Natural killer cell treated with Interleukin-12 subunit alpha and Interleukin-12 subunit beta and Interleukin-15 and Interleukin-18, amount 100 ng/mL, for 72 hours (primary cell): ENCODE measurements at regions not wholly inside any gene's neighbourhood (a gene's known extent, or its start where the extent isn't known, plus 50 kb on each side); places are given as distances from the start of the nearest gene placed in this dataset.

Experiments used
- ATAC-seq, 2 donors: fragments of 150-1000 bp; cut with Tn5 transposase in 1 of 2; sonication (Bioruptor Pico), chemical (Tn5 transposase) in 1 of 2; 2 replicates each; pipeline ENCODE4 v1.10.0; 2021
- DNase-seq: peaks from one replicate; pipeline ENCODE4 v3.0.0; 2022; ENCODE audit warnings: low spot score
- H3K27ac Mint-ChIP-seq, 2 donors: 1 replicate in 1 of 2; 2 replicates in 1 of 2; pipeline ENCODE4 v1.8.0; 2022; ENCODE audit warnings: mixed read lengths in 2 of 2, mild to moderate bottlenecking in 1 of 2, moderate library complexity in 1 of 2
- H3K27me3 Mint-ChIP-seq, 2 donors: 1 replicate in 1 of 2; 2 replicates in 1 of 2; pipeline ENCODE4 v1.8.0; 2022; ENCODE audit warnings: mixed read lengths in 2 of 2
- H3K36me3 Mint-ChIP-seq: one replicate; pipeline ENCODE4 v1.8.0; 2022; ENCODE audit warnings: mixed read lengths
- H3K4me1 Mint-ChIP-seq, 2 donors: 1 replicate in 1 of 2; 2 replicates in 1 of 2; pipeline ENCODE4 v1.8.0; 2022; ENCODE audit warnings: low read depth in 2 of 2, mixed read lengths in 2 of 2, mild to moderate bottlenecking in 1 of 2
- H3K4me3 Mint-ChIP-seq: one replicate; pipeline ENCODE4 v1.8.0; 2022; ENCODE audit warnings: mixed read lengths
- H3K9me3 Mint-ChIP-seq: 2 replicates; pipeline ENCODE4 v1.8.0; 2022; ENCODE audit warnings: mixed read lengths

- DNase-seq = no peak
- no peaks in the 10 kb centered on the region for H3K36me3 Mint-ChIP-seq
- H3K9me3 Mint-ChIP-seq = peaks cover 19% of the 10 kb centered on the region
- ATAC-seq = no peak
- no peaks in the 10 kb centered on the region for H3K27me3 Mint-ChIP-seq
- no peak overlapping the region for H3K4me3 Mint-ChIP-seq
- H3K27ac Mint-ChIP-seq = no peak overlapping the region
- no peaks in the 10 kb centered on the region for H3K4me1 Mint-ChIP-seq
Observed at GRCh38 chr10:108095932-108096925, 931.7 kb upstream of the SORCS1 start.

DNA sequence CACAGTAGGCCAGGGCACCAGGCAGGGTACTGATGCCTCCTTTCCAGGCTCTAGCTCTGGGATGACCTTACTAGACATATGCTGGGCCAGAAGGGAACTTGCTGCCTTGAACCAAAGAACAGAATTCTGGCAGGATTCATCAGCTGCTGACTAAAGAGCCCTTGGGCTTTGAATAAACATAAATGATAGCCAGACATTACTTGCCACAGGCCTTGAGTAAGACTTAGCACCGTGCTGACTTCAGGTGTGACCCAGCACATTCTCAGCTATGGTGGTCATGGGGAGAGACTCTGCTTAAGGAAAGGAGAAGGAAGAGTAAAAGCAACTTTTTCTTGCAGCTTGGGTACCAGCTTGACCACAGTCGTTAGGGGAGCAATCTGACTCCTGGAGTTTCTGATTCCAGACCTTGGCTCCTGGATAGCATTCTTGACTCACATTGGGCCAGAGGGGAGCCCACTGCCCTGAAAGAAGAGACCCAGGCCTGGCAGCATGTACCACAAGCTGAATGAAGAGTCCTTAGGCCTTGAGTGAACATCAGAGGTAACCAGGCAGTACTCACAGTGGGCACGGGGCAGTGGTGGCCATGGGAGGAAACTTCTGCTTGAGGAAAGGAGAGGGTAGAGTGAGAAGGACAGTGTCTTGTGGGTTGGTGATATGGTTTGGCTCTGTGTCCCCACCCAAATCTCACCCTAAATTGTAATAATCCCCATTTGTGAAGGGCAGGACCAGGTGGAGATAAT lies 926.1 kb upstream of the SORCS1 start:
- Mint-ChIP-seq H3K9me3 (peaks cover 11% of the 10 kb centered on the region), H3K36me3 (no peaks in the 10 kb centered on the region), H3K27ac (no peak overlapping the region), H3K4me3 (no peak overlapping the region), H3K4me1 (no peaks in the 10 kb centered on the region), H3K27me3 (no peaks in the 10 kb centered on the region)
- no peak for DNase-seq
- ATAC-seq = no peak

GRCh38 chr10:108086502-108086901 lies 922.0 kb upstream of the SORCS1 start:
- H3K27ac Mint-ChIP-seq = no peak overlapping the region
- peaks cover 4% of the 10 kb centered on the region for H3K9me3 Mint-ChIP-seq
- ATAC-seq (no peak), DNase-seq (no peak)
- no peak overlapping the region for H3K4me3 Mint-ChIP-seq
- no peaks in the 10 kb centered on the region for H3K4me1 Mint-ChIP-seq
- no peaks in the 10 kb centered on the region for H3K27me3 Mint-ChIP-seq
- no peaks in the 10 kb centered on the region for H3K36me3 Mint-ChIP-seq

DNA sequence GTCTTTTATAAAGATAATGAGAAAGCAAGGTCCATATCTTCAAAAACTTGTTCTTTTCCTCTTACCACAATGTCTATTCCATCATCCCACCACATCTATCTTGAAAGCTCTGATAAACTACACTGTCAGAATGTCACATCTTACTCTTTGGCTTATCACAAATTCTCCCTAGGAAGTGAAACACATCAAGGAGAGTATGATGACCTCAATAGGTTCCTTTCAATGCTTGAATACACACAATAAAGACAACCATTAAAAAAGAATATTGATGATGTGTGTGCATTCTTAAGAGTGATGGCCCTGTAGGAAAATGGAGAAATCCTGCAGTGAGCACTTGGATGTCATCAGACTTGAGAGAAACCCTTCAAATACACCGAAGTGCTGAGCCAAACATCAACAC lies 918.1 kb upstream of the SORCS1 start:
- no peaks in the 10 kb centered on the region for H3K27me3 Mint-ChIP-seq
- peaks cover 4% of the 10 kb centered on the region for H3K36me3 Mint-ChIP-seq
- DNase-seq = no peak

DNA sequence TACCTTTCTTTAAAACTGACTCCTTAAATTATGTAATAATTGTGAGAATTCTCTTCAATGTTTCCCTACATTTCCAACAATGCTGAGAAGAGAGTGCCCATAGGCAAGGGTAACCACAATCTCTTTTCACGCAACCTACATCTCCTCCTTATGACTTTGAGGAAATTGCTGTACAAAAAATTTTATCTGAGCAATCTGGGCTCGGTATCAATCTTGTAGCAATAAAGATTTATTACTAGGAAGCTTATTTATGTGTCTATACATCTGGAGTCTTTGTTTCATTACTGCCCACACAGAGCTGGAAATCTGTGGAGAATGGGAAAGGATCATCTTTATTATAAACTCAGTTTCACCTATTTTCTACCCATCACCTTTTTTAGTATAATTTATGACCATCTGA lies 913.8 kb upstream of the SORCS1 start:
- ATAC-seq (no peak), DNase-seq (no peak)
- H3K4me3 Mint-ChIP-seq = no peak overlapping the region
- H3K36me3 Mint-ChIP-seq = peaks cover 4% of the 10 kb centered on the region
- H3K9me3 Mint-ChIP-seq = peaks cover 17% of the 10 kb centered on the region
- H3K27ac Mint-ChIP-seq = no peak overlapping the region
- no peaks in the 10 kb centered on the region for H3K4me1 Mint-ChIP-seq
- H3K27me3 Mint-ChIP-seq = no peaks in the 10 kb centered on the region

More for the DNA sequence above, 918.1 kb upstream of the SORCS1 start:
- H3K4me1 Mint-ChIP-seq = no peaks in the 10 kb centered on the region
- peaks cover 14% of the 10 kb centered on the region for H3K9me3 Mint-ChIP-seq
- no peak overlapping the region for H3K4me3 Mint-ChIP-seq
- ATAC-seq = no peak
- no peak overlapping the region for H3K27ac Mint-ChIP-seq

- ATAC-seq (no peak), DNase-seq (no peak)
- no peak overlapping the region for H3K27ac Mint-ChIP-seq
- H3K4me3 Mint-ChIP-seq = no peak overlapping the region
- H3K27me3 Mint-ChIP-seq = no peaks in the 10 kb centered on the region
- no peaks in the 10 kb centered on the region for H3K4me1 Mint-ChIP-seq
- no peaks in the 10 kb centered on the region for H3K36me3 Mint-ChIP-seq
- peaks cover 3% of the 10 kb centered on the region for H3K9me3 Mint-ChIP-seq
Observed at GRCh38 chr10:108072466-108072865, 908.0 kb upstream of the SORCS1 start.

- no peaks in the 10 kb centered on the region for H3K36me3 Mint-ChIP-seq
- no peaks in the 10 kb centered on the region for H3K4me1 Mint-ChIP-seq
- DNase-seq (no peak), ATAC-seq (no peak)
- H3K27ac Mint-ChIP-seq = no peak overlapping the region
- H3K27me3 Mint-ChIP-seq = no peaks in the 10 kb centered on the region
- no peaks in the 10 kb centered on the region for H3K9me3 Mint-ChIP-seq
- H3K4me3 Mint-ChIP-seq = no peak overlapping the region
Observed at GRCh38 chr10:108070789-108071188, 906.3 kb upstream of the SORCS1 start.

- Mint-ChIP-seq H3K36me3 (no peaks in the 10 kb centered on the region), H3K4me1 (no peaks in the 10 kb centered on the region), H3K4me3 (no peak overlapping the region), H3K27ac (no peak overlapping the region), H3K27me3 (no peaks in the 10 kb centered on the region), H3K9me3 (peaks cover 4% of the 10 kb centered on the region)
- ATAC-seq = no peak
- no peak for DNase-seq
Observed at GRCh38 chr10:108069096-108069495, 904.6 kb upstream of the SORCS1 start.

DNA sequence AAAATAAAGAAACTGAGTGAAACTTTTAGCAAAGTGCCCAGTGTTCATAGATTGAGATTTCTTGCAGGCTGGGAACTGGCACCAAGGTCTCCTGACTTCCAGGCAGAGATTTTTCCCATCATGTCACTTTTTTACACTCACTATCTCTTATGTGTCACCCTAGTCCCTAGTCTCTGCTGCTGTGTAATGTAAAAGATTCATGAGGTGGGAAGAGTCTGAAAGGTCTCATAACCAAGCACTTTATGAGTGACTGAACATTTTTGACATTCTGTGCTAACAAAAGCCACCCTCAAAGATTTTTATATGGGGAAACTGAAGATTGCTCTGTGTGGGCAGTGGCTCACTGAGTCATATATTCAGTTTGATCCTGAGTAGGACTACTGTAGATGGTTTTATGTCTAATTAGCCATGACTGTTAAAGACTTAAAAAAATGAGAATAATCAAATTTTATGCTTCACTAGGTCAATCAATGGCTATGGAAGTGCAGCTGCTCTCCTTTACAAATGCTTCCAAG lies 900.3 kb upstream of the SORCS1 start:
- no peak for ATAC-seq
- Mint-ChIP-seq H3K9me3 (peaks cover 7% of the 10 kb centered on the region), H3K27me3 (no peaks in the 10 kb centered on the region), H3K36me3 (no peaks in the 10 kb centered on the region), H3K4me3 (no peak overlapping the region), H3K4me1 (no peaks in the 10 kb centered on the region), H3K27ac (no peak overlapping the region)
- DNase-seq = no peak

- Mint-ChIP-seq H3K27ac (no peak overlapping the region), H3K9me3 (peaks cover 18% of the 10 kb centered on the region), H3K36me3 (no peaks in the 10 kb centered on the region), H3K4me3 (no peak overlapping the region), H3K27me3 (no peaks in the 10 kb centered on the region), H3K4me1 (no peaks in the 10 kb centered on the region)
- ATAC-seq (no peak), DNase-seq (no peak)
Observed at GRCh38 chr10:108060246-108060645, 895.7 kb upstream of the SORCS1 start.

GRCh38 chr10:108055506-108055905 lies 891.0 kb upstream of the SORCS1 start:
- DNase-seq (no peak), ATAC-seq (no peak)
- Mint-ChIP-seq H3K36me3 (no peaks in the 10 kb centered on the region), H3K4me3 (no peak overlapping the region), H3K27ac (no peak overlapping the region), H3K9me3 (peaks cover 22% of the 10 kb centered on the region), H3K27me3 (no peaks in the 10 kb centered on the region), H3K4me1 (no peaks in the 10 kb centered on the region)

- Mint-ChIP-seq H3K27me3 (no peaks in the 10 kb centered on the region), H3K4me1 (no peaks in the 10 kb centered on the region), H3K9me3 (peaks cover 24% of the 10 kb centered on the region), H3K4me3 (no peak overlapping the region), H3K36me3 (no peaks in the 10 kb centered on the region), H3K27ac (no peak overlapping the region)
- no peak for ATAC-seq
- no peak for DNase-seq
Observed at GRCh38 chr10:108052981-108053380, 888.5 kb upstream of the SORCS1 start.

DNA sequence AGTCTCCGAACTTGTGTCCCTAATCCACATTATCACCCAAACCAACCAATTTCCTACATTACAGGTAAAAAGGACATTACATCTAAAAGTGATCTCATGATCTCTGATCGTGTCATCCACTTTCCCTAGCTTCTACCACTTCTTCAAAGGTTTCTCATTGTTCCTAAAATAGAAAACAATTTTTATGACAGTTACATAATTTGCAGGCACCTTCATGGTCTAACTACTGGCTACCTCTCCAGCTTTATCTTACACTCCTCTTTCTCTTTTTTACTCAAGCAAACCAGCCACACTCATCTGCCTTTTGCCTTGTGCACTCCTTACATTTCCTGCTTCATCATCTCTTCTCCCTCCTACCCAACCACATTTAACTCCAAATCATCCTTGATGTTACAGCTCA lies 886.7 kb upstream of the SORCS1 start:
- H3K9me3 Mint-ChIP-seq = peaks cover 25% of the 10 kb centered on the region
- H3K4me1 Mint-ChIP-seq = no peaks in the 10 kb centered on the region
- no peak overlapping the region for H3K4me3 Mint-ChIP-seq
- H3K27me3 Mint-ChIP-seq = no peaks in the 10 kb centered on the region
- H3K36me3 Mint-ChIP-seq = no peaks in the 10 kb centered on the region
- no peak overlapping the region for H3K27ac Mint-ChIP-seq
- DNase-seq = no peak
- ATAC-seq = no peak

- ATAC-seq (no peak), DNase-seq (no peak)
- H3K9me3 Mint-ChIP-seq = peaks cover 19% of the 10 kb centered on the region
- H3K36me3 Mint-ChIP-seq = no peaks in the 10 kb centered on the region
- H3K4me1 Mint-ChIP-seq = no peaks in the 10 kb centered on the region
- H3K27me3 Mint-ChIP-seq = no peaks in the 10 kb centered on the region
- no peak overlapping the region for H3K4me3 Mint-ChIP-seq
- no peak overlapping the region for H3K27ac Mint-ChIP-seq
Observed at GRCh38 chr10:108050626-108051025, 886.1 kb upstream of the SORCS1 start.
